GM21528 (cell line): ENCODE measurements at regions not wholly inside any gene's neighbourhood (a gene's known extent, or its start where the extent isn't known, plus 50 kb on each side); places are given as distances from the start of the nearest gene placed in this dataset.
"Not testable (repeated sequence)": the region's sequence is repeated elsewhere in the genome, so short reads cannot be mapped to it uniquely, and the experiment has no call there.

Experiments used
- ATAC-seq: cut with Tn5 transposase; IDR thresholded peaks from one replicate; pipeline ENCODE4 v1.9.1; 2021; ENCODE audit warnings: mild to moderate bottlenecking, moderate library complexity; ENCODE audit not compliant: unreplicated experiment, low FRiP score

DNA sequence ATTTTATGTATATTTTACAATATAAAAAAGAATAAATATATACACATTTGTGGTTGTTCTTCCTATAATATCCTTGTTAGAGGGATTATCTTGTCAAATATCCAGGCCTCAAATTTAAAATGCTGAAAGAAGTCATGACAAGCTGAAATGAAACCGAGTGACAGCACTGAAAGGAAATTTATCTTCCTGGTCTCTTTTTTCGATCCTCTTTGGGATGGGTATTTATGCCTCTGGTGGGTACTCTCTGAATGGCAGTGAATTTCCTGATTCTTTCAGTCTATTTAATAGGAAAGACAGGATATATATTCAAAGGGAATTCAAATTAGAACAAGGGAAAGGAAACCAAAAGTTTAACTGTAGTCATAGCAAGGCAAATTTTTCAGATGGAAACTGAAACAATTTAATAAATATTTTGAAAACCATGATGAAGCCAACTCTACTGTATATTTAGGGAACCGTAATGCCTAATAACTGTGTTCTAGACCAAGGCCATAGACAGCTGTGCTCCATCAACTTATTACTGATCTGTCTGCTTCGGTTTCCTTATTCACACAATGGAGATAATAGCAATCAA lies 97.9 kb downstream of the DLEU7 start:
- ATAC-seq = no peak

DNA sequence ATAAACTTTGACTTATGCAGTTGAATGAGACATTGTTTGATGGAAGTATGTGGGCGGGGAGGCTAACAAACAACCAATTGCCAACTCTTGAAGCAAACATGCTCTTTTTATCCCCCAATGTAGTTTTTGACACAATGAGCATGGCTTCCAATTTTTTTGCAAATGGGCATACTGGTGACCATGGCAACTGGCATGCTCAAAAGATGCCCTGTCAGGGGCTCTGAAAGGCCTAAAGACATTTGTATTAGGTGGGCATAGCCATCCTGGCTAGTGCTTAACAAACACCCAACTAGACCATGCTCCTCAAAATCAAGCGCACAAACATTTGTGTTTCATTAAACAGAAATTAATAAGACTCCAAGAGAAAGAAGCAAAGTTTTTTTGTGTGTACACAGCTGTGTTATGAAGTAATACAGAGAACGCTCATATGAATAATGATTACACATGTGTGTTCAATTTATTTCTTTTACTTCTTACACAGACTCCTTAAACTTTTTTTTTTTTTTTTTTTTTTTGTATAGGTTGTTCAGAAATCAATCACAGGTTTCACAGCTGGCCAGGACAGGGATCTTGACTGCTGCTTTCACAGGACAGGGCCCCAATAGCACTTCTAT lies 95.6 kb downstream of the DLEU7 start:
- no peak for ATAC-seq

DNA sequence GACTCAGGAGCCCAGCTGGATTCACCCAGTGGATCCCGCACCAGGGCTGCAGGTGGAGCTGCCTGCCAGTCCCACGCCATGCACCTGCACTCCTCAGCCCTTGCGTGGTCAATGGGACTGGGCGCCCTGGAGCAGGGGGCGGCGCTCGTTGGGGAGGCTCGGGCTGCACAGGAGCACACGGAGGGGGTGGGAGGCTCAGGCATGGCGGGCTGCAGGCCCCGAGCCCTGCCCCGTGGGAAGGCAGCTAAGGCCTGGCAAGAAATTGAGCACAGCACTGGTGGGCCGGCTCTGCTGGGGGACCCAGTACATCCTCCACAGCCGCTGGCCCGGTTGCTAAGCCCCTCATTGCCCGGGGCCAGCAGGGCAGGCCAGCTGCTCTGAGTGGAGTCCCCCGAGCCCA lies 90.3 kb downstream of the DLEU7 start:
- ATAC-seq = not testable (repeated sequence)

DNA sequence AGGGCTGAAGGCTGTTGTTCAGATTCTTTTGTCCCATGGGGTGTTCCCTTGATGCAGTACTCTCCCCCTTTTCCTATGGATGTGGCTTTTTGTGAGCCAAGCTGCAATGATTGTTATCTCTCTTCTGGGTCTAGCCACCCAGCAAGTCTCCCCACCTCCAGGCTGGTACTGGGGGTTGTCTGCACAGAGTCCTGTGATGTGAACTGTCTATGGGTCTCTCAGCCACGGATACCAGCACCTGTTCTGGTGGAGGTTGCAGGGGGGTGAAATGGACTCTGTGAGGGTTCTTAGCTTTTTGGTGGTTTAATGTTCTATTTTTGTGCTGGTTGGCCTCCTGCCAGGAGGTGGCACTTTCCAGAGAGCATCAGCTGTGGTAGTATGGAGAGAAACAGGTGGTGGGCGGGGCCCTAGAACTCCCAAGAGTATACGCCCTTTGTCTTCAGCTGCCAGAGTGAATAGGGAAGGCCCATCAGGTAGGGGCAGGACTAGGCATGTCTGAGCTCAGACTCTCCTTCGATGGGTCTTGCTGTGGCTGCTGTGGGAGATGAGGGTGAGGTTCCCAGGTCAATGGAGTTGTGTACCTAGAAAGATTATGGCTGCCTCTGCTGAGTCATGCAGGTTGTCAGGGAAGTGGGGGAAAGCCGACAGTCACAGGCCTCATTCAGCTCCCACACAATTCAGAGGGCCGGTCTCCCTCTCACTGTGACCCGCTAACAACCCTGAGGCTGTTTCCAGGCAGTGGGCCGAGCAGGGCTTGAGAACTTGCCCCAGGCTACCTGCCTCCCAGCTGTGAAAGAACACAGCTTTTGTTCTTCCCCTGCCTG lies 87.4 kb downstream of the DLEU7 start:
- ATAC-seq = not testable (repeated sequence)

DNA sequence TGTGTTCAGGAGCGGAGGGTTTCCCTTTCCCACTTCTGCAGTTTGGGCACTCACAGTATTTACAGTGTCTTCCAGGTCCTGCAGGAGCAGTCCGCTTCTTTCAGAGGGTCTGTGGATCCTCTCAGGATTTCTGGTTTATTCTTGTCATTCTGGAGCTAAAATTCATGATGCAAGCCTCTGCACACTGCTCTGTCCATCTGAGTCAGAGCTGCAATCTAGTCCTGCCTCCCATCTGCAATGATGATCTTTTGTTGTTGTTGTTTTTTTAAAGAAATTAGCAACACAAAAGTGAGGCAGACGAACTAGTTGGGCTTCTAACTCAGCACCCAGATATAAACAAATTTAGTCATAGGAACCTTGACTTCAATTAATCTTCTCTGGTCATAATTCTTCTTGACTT lies 86.5 kb downstream of the DLEU7 start:
- ATAC-seq = no peak

DNA sequence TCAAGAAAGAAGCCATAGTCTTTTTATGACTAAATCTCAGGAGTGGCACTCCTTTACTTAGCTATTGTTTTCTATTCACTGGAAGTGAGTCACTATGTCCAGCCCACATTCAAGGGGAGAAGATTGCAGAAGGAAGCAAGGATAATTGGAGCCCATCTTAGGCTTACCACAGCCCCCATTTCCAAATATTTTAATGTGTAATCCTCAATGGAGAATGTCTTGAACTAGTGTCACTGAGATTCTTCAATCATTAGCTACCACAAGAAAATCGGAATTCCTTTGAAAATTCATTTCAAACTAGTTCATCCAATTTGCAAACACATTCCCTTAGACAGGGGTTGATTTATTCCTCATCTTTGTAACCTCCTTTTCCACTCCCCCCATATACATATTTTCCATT lies 84.7 kb downstream of the DLEU7 start:
- ATAC-seq = no peak

DNA sequence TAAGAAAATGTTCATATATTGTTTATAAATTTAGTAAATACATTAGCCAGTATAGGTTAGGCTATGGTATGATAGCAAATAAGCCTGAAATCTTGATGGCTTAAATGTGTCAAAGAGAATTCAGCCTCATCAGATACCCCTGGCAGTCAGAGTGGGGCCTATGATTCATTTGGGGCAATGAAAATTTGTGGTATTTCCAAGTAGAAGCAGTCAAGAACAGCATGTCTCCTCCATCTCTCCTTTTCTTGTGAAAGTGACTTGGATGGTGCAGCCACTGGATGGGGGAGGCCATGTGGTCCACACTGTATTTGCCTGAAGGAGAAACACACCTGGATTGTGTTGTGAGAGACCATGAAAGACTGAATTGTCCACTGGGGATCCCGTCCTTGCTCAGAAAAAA lies 82.7 kb downstream of the DLEU7 start:
- ATAC-seq = no peak

DNA sequence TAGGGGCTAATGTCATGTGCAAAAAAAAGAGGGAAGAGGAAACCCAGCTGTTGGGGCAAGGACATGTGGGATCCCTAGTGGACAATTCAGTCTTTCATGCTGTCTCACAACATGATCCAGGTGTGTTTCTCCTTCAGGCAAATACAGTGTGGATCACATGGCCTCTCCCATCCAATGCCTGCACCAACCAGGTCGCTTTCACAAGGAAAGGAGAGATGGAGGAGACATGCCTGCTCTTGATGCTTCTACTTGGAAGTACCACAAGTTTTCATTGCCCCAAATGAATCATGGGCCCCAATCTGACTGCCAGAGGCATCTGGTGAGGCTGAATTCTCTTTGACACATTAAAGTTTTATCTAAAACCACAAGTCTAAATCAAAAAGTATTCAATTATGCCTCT lies 82.1 kb downstream of the DLEU7 start:
- no peak for ATAC-seq

DNA sequence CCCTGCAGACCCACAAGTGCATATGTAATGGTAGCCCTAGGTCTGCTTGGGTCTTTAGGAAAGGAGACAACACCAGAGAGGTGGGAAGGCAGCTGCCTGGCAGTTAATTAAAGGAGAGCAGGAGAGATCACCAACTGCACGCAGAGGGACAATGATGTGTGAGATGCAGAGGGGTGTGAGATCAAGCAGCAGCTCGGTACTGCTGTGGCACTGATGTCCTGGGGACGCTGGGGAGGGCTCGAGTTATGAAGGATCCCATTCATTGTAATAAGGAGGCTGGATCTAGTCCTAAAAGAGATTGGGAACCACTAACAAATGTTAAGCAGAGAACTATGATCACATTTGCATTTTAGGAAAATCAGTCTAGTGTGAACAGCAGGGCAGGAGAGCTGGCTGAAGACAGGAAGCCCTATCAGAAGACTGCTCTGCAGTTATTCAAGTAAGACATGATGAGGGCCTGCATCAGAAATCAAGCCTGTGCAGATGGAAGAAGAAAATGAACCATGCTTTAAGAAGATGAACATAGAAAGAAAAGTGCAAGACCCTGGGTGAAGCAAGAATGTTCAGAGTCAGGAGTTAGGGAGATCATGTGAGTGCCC lies 80.4 kb downstream of the DLEU7 start:
- no peak for ATAC-seq

DNA sequence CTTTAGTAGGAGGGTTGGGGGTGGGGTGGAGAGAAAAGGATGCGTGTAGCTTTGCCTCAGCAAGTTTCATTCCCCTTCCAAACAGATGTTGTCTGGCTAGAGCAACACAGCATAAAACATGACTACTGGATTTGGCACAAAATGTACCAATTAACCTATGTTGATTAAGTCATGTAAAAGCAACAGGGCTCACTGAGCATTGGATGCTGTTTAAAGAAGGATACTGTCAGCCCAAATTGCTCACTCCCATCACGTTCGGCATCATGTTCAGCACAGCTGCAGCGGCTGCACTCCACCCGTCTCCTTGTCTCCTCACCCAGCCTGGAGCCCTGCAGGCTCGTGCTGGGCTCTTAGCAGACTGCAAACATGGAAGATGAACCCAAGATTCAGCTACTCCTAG lies 77.5 kb downstream of the DLEU7 start:
- no peak for ATAC-seq

DNA sequence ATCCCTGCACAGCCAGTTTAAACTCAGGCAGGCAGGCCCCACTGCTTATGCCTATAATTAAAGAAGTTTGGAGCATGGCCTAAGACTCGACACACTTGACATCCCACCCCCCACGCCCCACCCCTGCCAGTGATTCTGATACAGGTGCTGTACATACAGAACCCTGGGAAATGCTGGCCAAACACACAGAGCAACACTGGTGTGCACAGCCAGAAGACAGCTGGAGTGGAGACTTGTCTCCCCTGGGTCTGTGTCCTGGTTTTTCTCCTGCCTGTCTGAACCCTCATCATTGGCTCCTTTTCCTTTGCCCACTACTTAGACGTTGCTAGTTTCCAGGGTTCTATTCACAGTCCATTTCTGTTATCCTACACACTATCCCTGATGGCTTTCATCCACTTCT lies 76.8 kb downstream of the DLEU7 start:
- ATAC-seq = no peak

DNA sequence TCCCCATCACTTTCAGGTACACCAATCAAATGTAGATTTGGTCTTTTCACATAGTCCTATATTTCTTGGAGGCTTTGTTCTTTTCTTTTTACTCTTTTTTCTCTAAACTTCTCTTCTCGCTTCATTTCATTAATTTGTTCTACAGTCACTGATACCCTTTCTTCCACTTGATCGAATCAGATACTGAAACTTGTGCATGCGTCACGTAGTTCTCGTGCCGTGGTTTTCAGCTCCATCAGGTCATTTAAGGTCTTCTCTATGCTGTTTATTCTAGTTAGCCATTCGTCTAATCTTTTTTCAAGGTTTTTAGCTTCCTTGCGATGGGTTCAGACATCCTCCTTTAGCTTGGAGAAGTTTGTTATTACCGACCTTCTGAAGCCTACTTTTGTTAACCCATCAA lies 70.6 kb downstream of the DLEU7 start:
- ATAC-seq = not testable (repeated sequence)
